GM18517 (cell line): ENCODE measurements at regions not wholly inside any gene's neighbourhood (a gene's known extent, or its start where the extent isn't known, plus 50 kb on each side); places are given as distances from the start of the nearest gene placed in this dataset.

ENCODE experiments used
- ATAC-seq: cut with Tn5 transposase; IDR thresholded peaks from one replicate; pipeline ENCODE4 v1.9.1; 2021; ENCODE audit warnings: mild to moderate bottlenecking, moderate library complexity; ENCODE audit not compliant: unreplicated experiment

DNA sequence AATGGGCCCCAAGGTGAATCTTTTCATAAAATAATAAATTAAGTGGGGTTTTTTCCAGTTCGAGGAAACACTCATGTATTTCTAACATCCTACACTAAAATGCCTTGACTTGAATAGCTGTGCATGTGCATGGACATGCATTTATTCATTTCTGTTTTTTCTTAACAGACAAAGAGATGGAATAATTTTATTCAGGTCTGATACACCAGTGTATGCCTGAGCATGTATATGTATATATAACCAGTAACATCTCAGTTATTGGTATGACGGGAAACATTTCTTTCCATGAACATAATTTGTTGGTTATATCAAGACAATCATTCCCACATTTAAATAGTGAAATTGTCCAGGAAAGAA, 468.7 kb upstream of the TNP1 start:
- ATAC-seq: no peak

GRCh38 chr2:217327953-217328621, 468.2 kb upstream of the TNP1 start:
- ATAC-seq: no peak

- ATAC-seq: no peak
Measured at GRCh38 chr2:217326238-217327022, 466.6 kb upstream of the TNP1 start.

DNA sequence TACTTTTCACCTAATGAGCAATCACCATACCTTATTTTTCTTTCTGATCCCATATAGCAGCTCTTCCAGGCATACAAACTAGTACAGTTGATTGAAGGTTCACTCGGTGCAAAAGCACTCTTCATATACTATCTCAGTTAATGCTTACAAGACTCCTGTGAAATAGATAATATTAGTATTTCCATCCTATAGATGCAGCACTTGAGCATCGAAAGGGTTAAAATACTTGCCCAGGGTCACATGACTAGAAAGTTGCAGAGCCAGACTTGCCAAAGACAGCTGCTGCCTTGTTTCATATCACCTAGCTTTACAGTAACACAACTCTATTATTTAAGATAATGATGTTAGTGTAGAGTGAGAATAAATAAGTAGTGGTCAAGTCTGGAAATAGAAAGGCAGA, 466.0 kb upstream of the TNP1 start:
- no peak for ATAC-seq

GRCh38 chr2:217325251-217325650, 465.4 kb upstream of the TNP1 start:
- no peak for ATAC-seq

- ATAC-seq: no peak
Measured at GRCh38 chr2:217316743-217317142, 456.9 kb upstream of the TNP1 start.

- no peak for ATAC-seq
Measured at GRCh38 chr2:217314021-217314460, 454.2 kb upstream of the TNP1 start.

- ATAC-seq: no peak
Measured at GRCh38 chr2:217313386-217313785, 453.5 kb upstream of the TNP1 start.

DNA sequence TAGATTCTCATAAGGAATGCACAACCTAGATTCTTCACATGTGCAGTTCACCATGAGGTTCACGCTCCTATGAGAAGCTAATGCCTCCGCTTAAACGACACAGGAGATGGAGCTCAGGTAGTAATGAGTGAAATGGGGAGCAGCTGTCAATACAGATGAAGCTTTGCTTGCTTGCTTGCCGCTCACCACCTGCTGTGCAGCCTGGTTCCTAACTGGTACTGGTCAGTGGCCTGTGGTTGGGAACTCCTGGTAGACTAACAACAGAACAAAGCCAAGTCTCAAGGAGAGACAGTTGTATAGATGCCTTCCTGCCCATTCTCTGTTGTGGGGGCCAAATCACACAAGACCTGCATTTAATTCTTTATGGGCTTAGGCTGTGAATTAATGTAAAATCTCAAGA, 449.2 kb upstream of the TNP1 start:
- ATAC-seq: no peak

DNA sequence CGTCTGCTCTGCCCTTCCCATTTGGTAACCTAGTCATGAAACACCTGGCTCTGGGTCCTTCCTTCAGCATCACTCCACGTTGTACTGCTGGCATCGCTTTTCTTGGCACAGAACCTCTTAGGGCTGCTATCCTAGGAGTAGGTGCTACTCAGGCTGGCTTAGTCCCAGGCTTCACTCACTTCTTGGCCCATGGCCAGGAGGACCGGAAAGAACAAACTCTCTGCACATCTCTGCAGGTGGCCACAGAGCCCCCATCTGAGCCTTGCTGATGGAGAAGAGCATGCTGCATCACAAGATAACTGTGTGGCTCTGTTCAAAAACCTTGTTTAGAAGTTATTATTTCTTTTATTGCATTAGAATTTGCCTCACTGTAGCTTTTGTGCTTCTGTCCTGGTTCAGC, 447.2 kb upstream of the TNP1 start:
- no peak for ATAC-seq

DNA sequence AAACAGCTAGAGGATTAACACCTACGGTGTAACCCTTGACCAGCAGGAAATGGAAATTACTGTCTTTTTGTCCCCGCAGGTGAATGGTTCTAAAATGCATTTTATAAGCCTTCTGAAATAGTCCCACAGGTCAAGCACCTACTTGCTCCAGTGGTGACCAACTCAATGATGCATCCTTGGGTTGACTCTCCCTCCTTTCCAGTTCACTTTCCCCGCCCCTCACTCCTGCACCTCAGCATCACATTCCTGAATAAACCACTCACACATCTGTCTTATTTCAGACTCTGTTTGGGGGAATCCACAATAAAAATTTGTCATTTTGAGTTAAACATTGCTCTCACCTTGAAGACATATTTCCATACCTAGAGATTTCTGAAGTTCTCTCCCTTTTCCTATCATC, 446.0 kb upstream of the TNP1 start:
- ATAC-seq: no peak

- ATAC-seq: no peak
Measured at GRCh38 chr2:217304582-217304981, 444.7 kb upstream of the TNP1 start.

DNA sequence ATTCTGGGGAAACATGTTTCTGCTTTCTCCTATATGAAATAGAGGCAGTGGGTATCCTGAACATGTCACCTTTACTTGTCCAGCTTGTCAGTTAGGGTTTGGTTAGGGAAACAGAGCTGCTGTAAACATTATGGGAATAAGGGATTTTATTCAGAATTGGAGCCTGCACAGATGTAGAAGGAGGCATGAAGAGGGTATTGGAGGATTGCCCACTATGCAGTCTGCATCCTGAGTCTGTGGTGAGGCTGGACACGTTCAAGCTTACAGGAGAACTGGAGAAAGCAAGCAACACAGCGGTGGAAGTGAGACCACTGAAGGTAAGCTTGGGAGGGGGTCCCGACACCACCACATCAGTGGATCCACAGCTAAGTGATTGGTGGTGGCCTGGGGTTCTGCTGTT, 443.0 kb upstream of the TNP1 start:
- no peak for ATAC-seq

- no peak for ATAC-seq
Measured at GRCh38 chr2:217301142-217301925, 441.5 kb upstream of the TNP1 start.

DNA sequence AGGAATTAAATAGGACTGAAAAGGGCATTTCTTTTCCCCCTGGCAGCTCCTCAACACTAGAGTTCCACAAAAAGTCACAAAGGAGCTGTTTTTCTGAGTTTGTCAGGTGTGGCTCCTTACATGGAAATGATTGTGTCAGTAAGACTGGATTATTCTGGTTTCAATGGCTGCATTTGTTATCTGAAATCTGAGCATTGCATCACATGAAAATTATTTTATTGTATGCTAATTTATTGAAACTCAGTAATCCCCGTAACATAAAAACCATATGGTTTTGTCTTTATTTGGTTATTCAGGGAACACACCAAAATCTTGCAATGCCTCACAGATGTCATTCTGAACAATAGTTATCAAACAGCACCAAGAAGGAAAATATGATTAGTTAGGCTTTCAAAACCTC, 439.7 kb upstream of the TNP1 start:
- no peak for ATAC-seq

GRCh38 chr2:217297096-217297495, 437.2 kb upstream of the TNP1 start:
- ATAC-seq: no peak

DNA sequence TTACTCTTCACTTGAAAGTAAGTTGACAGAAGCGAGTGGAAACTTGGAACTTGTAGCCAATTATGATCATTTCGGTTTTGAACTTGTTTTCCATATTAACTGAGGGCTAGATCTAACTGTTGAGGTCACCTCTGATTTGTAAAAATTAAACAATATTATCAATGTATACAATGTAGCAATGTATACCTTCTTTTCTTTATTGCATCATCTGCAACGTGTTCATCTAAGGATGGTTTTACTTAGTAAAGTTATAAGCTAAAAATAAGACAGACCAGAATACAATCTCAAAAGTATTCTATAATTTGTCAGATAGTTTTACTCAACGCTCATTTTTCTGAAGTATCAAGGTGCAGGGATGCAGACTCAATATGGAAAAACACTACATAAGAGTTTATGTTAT, 435.0 kb upstream of the TNP1 start:
- ATAC-seq: no peak

DNA sequence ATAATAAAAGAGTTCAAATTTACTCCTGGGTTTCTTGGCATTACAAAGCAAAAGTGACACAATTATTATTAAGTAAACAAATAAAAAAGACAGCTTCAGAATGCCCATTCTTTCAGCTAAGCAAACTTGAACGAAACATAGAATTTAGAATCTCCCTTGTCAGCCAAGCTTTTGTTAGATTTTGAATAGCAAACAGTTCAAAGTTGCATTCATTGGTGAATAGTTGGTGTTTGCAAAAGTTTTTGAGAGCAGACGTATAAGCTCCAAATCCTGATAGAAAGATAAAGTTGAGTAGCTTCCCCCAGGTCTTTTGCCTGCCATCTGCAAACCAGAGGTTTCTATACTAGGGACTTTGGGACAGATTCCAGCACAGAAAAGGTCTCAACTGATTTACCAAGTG, 434.3 kb upstream of the TNP1 start:
- ATAC-seq: no peak

GRCh38 chr2:217293607-217294006, 433.7 kb upstream of the TNP1 start:
- no peak for ATAC-seq

- no peak for ATAC-seq
Measured at GRCh38 chr2:217293046-217293445, 433.2 kb upstream of the TNP1 start.

- ATAC-seq: no peak
Measured at GRCh38 chr2:217291259-217291658, 431.4 kb upstream of the TNP1 start.

DNA sequence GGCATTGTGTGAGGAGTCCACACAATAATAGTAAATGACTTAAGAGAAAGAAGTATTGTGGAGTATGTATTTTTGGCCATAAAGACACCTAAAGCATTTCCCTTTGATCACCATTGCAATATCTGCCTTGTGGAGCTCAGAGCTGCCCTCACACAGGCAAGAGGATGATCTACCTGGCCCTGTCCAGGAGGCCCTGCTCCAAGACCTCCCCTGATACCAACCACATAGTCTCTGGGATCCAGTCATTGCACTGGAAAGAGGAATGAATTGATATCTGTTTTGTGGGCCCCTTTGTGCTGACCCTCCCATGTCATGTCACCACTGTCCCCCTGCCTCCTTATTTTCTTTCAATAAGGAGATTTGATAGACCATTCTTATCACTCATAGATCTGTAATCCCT, 430.6 kb upstream of the TNP1 start:
- ATAC-seq: no peak
